ENCODE measurements at regions not wholly inside any gene's neighbourhood (a gene's known extent, or its start where the extent isn't known, plus 50 kb on each side); places are given as distances from the start of the nearest gene placed in this dataset.
"Not testable (repeated sequence)": the region's sequence is repeated elsewhere in the genome, so short reads cannot be mapped to it uniquely, and the experiment has no call there.

DNA sequence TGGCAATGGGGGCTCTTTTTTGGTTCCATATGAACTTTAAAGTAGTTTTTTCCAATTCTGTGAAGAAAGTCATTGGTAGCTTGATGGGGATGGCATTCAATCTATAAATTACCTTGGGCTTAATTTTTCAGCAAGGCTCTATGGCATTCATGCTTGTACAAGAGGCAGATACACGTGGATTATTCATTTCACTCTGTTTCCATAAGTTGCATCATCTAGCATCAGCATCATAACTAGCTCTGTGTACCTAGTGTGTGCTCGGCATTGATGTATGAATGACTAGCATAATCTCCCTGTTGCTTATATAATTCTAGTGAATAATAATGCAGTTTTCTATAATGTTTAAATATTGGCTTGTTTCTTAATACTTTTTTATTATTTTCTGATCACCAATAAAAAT lies 335.2 kb upstream of the CNTNAP2 start:
- H3K36me3 ChIP-seq (ENCODE audit: control insufficient read depth in 2 of 2, insufficient read depth in 2 of 2, low read length in 1 of 2); ATAC-seq; H3K79me2 ChIP-seq (ENCODE audit: control insufficient read depth, insufficient read depth, low read length); H3K4me2 ChIP-seq (ENCODE audit: control insufficient read depth, insufficient read depth); H2AFZ ChIP-seq (ENCODE audit: control insufficient read depth, low read depth, low read length); H3K4me1 ChIP-seq (ENCODE audit: control insufficient read depth, insufficient read depth, low read length); intact Hi-C loops (cut with micrococcal nuclease; ENCODE audit: unreplicated experiment); SMC1A ChIA-PET (ENCODE audit: uncharacterized antibody, unreplicated experiment); FAIRE-seq; H3K27ac ChIP-seq (ENCODE audit: control insufficient read depth, insufficient read depth); DNase-seq (ENCODE audit: low read depth, low spot score); BruUV-seq (replicated peaks); in situ Hi-C loops (cut with MboI); POLR2A ChIA-PET; H4K20me1 ChIP-seq (ENCODE audit: control insufficient read depth, insufficient read depth); CTCF ChIA-PET; H3K9me3 ChIP-seq (replicated peaks; ENCODE audit: control insufficient read depth, insufficient read depth, low read length); H3K27me3 ChIP-seq (replicated peaks in 1 of 2; ENCODE audit: control insufficient read depth in 2 of 2, insufficient read depth in 2 of 2, low read length in 1 of 2); H3K4me3 ChIP-seq; H3K9ac ChIP-seq (ENCODE audit: control insufficient read depth, insufficient read depth, low read length); RAD21 ChIA-PET (ENCODE audit: unreplicated experiment): not testable (repeated sequence)
- 28% methylated on average over 2 of the region's 2 CpGs for WGBS (ENCODE audit: insufficient coverage, insufficient replicate concordance, low lambda C conversion rate, missing lambda C conversion rate)

DNA sequence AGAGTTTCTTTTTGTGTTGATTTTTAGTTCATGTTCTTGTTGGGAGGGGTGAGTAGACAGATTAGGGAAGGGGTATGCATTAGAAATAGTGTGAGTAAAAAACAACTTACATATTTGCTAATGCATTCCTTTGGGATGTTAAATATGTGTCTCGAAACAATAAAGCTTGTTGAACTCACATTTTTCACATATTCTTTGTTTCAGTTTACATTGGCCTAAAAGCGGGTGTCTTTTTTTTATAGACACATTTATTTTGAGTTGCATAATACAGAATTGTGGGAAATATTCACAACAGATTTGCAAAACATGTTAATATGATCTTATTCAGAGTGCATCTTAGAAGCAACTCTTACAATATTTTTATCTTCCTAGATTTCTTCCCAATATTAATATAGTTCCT lies 337.5 kb upstream of the CNTNAP2 start:
- ATAC-seq (no peak), DNase-seq (ENCODE audit: low read depth, low spot score) (no peak), FAIRE-seq (no peak)
- intact Hi-C loops (cut with micrococcal nuclease; ENCODE audit: unreplicated experiment) (no loop called here), in situ Hi-C loops (cut with MboI) (no loop called here)
- Histone ChIP-seq H3K27ac (ENCODE audit: control insufficient read depth, insufficient read depth) (no peak overlapping the region), H3K4me2 (ENCODE audit: control insufficient read depth, insufficient read depth) (no peak overlapping the region), H3K36me3 (ENCODE audit: control insufficient read depth in 2 of 2, insufficient read depth in 2 of 2, low read length in 1 of 2) (no peaks in the 10 kb centered on the region), H3K4me3 (no peak overlapping the region), H3K9me3 (replicated peaks; ENCODE audit: control insufficient read depth, insufficient read depth, low read length) (no peaks in the 10 kb centered on the region), H3K27me3 (replicated peaks in 1 of 2; ENCODE audit: control insufficient read depth in 2 of 2, insufficient read depth in 2 of 2, low read length in 1 of 2) (no peaks in the 10 kb centered on the region), H2AFZ (ENCODE audit: control insufficient read depth, low read depth, low read length) (no peak overlapping the region), H3K79me2 (ENCODE audit: control insufficient read depth, insufficient read depth, low read length) (no peaks in the 10 kb centered on the region), H3K9ac (ENCODE audit: control insufficient read depth, insufficient read depth, low read length) (no peak overlapping the region), H3K4me1 (ENCODE audit: control insufficient read depth, insufficient read depth, low read length) (no peaks in the 10 kb centered on the region), H4K20me1 (ENCODE audit: control insufficient read depth, insufficient read depth) (no peaks in the 10 kb centered on the region)
- POLR2A ChIA-PET: no interaction called here
- SMC1A ChIA-PET (ENCODE audit: uncharacterized antibody, unreplicated experiment): no interaction called here
- RAD21 ChIA-PET (ENCODE audit: unreplicated experiment): no interaction called here
- CTCF ChIA-PET: no interaction called here
- 0% methylated on average over 2 of the region's 2 CpGs for WGBS (ENCODE audit: insufficient coverage, insufficient replicate concordance, low lambda C conversion rate, missing lambda C conversion rate)
- no TSS peak for BruUV-seq (replicated peaks)
- TF ChIP-seq JUNB (IDR thresholded peaks at IDR 0.05) (no peak), CHD2 (IDR thresholded peaks at IDR 0.05; ENCODE audit: borderline replicate concordance, low read depth, low read length) (no peak), NR2F1 (conservative IDR thresholded peaks at IDR 0.05) (no peak), POU2F2 (IDR thresholded peaks at IDR 0.05; ENCODE audit: borderline replicate concordance, low read depth, low read length) (no peak), MTA3 (IDR thresholded peaks at IDR 0.05; ENCODE audit: borderline replicate concordance, low read length) (no peak), PAX5 (IDR thresholded peaks at IDR 0.05; ENCODE audit: borderline replicate concordance, low read depth, low read length) (no peak), SREBF2 (IDR thresholded peaks at IDR 0.05; ENCODE audit: low read length) (no peak)
- TF ChIP-seq, protein P1, sequence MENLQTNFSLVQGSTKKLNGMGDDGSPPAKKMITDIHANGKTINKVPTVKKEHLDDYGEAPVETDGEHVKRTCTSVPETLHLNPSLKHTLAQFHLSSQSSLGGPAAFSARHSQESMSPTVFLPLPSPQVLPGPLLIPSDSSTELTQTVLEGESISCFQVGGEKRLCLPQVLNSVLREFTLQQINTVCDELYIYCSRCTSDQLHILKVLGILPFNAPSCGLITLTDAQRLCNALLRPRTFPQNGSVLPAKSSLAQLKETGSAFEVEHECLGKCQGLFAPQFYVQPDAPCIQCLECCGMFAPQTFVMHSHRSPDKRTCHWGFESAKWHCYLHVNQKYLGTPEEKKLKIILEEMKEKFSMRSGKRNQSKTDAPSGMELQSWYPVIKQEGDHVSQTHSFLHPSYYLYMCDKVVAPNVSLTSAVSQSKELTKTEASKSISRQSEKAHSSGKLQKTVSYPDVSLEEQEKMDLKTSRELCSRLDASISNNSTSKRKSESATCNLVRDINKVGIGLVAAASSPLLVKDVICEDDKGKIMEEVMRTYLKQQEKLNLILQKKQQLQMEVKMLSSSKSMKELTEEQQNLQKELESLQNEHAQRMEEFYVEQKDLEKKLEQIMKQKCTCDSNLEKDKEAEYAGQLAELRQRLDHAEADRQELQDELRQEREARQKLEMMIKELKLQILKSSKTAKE (IDR thresholded peaks at IDR 0.05; ENCODE audit: low read depth, poor library complexity, severe bottlenecking): no peak
- TF ChIP-seq, protein P2, sequence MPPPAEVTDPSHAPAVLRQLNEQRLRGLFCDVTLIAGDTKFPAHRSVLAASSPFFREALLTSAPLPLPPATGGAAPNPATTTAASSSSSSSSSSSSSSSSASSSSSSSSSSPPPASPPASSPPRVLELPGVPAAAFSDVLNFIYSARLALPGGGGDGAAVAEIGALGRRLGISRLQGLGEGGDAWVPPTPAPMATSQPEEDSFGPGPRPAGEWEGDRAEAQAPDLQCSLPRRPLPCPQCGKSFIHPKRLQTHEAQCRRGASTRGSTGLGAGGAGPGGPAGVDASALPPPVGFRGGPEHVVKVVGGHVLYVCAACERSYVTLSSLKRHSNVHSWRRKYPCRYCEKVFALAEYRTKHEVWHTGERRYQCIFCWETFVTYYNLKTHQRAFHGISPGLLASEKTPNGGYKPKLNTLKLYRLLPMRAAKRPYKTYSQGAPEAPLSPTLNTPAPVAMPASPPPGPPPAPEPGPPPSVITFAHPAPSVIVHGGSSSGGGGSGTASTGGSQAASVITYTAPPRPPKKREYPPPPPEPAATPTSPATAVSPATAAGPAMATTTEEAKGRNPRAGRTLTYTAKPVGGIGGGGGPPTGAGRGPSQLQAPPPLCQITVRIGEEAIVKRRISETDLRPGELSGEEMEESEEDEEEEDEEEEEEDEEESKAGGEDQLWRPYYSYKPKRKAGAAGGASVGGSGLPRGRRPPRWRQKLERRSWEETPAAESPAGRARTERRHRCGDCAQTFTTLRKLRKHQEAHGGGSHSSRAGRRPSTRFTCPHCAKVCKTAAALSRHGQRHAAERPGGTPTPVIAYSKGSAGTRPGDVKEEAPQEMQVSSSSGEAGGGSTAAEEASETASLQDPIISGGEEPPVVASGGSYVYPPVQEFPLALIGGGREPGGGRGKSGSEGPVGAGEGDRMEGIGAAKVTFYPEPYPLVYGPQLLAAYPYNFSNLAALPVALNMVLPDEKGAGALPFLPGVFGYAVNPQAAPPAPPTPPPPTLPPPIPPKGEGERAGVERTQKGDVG (CRISPR knock-in tag; IDR thresholded peaks at IDR 0.05): no peak
- TF ChIP-seq, protein P3, sequence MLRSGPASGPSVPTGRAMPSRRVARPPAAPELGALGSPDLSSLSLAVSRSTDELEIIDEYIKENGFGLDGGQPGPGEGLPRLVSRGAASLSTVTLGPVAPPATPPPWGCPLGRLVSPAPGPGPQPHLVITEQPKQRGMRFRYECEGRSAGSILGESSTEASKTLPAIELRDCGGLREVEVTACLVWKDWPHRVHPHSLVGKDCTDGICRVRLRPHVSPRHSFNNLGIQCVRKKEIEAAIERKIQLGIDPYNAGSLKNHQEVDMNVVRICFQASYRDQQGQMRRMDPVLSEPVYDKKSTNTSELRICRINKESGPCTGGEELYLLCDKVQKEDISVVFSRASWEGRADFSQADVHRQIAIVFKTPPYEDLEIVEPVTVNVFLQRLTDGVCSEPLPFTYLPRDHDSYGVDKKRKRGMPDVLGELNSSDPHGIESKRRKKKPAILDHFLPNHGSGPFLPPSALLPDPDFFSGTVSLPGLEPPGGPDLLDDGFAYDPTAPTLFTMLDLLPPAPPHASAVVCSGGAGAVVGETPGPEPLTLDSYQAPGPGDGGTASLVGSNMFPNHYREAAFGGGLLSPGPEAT (IDR thresholded peaks at IDR 0.05; ENCODE audit: low read depth): no peak
